ENCODE measurements at regions not wholly inside any gene's neighbourhood (a gene's known extent, or its start where the extent isn't known, plus 50 kb on each side); places are given as distances from the start of the nearest gene placed in this dataset.

GRCh38 chr15:57865294-57865693, 158.8 kb downstream of the POLR2M start:
- peak; percentile 21 to 38 for TF ChIP-seq CTCF (IDR thresholded peaks at IDR 0.05)
- intact Hi-C loops (cut with DNase I): loop anchor here in 1 of 2 donors (10.0 kb wide), 1 partner anchor 200 kb away; the partner anchor contains the start of gene ALDH1A2
- peaks cover 0 to 31% of the 10 kb centered on the region in 2 donors for H3K27me3 ChIP-seq
- H3K36me3 ChIP-seq: no peaks in the 10 kb centered on the region
- H3K9me3 ChIP-seq: no peaks in the 10 kb centered on the region
- DNase-seq: no peak
- no peak overlapping the region for H3K27ac ChIP-seq
- no peaks in the 10 kb centered on the region for H3K4me1 ChIP-seq
- ATAC-seq: peak; percentile 56
- H3K4me3 ChIP-seq: no peak overlapping the region

- peak; percentile 91 for ATAC-seq
- intact Hi-C loops (cut with DNase I): loop anchor here in 1 of 2 donors (10.0 kb wide), 1 partner anchor 199 kb away; the partner anchor contains the start of gene ALDH1A2
Observed at GRCh38 chr15:57866149-57866736, 159.7 kb downstream of the POLR2M start.

GRCh38 chr15:57867970-57868798, 161.7 kb downstream of the POLR2M start:
- no peak for DNase-seq
- Histone ChIP-seq H3K27ac (no peak overlapping the region), H3K4me1 (no peaks in the 10 kb centered on the region), H3K9me3 (no peaks in the 10 kb centered on the region), H3K36me3 (no peaks in the 10 kb centered on the region), H3K27me3 (peaks cover 0 to 40% of the 10 kb centered on the region in 2 donors), H3K4me3 (no peak overlapping the region)
- TF ChIP-seq CTCF (IDR thresholded peaks at IDR 0.05): no peak
- intact Hi-C loops (cut with DNase I): loop anchor here in 1 of 2 donors (10.0 kb wide), 1 partner anchor 197 kb away; the partner anchor contains the start of gene ALDH1A2
- no peak for ATAC-seq

More at GRCh38 chr15:57866149-57866736, 159.7 kb downstream of the POLR2M start:
- Histone ChIP-seq H3K27me3 (peaks cover 0 to 33% of the 10 kb centered on the region in 2 donors), H3K27ac (no peak overlapping the region), H3K36me3 (no peaks in the 10 kb centered on the region), H3K9me3 (no peaks in the 10 kb centered on the region), H3K4me1 (no peaks in the 10 kb centered on the region), H3K4me3 (no peak overlapping the region)
- DNase-seq: peak in 2 of 4 donors; percentile 35 to 78
- peak; percentile 51 to 52 for TF ChIP-seq CTCF (IDR thresholded peaks at IDR 0.05)

GRCh38 chr15:57870667-57871066, 164.2 kb downstream of the POLR2M start:
- Histone ChIP-seq H3K4me3 (no peak overlapping the region), H3K27me3 (peaks cover 0 to 40% of the 10 kb centered on the region in 2 donors), H3K9me3 (peaks cover 0 to 12% of the 10 kb centered on the region in 2 donors), H3K4me1 (no peaks in the 10 kb centered on the region), H3K36me3 (no peaks in the 10 kb centered on the region), H3K27ac (no peak overlapping the region)
- no peak for TF ChIP-seq CTCF (IDR thresholded peaks at IDR 0.05)
- no peak for ATAC-seq
- DNase-seq: no peak
- intact Hi-C loops (cut with DNase I): no loop called here

Data from left lung (tissue), 4 donors.